ENCODE measurements at regions not wholly inside any gene's neighbourhood (a gene's known extent, or its start where the extent isn't known, plus 50 kb on each side); places are given as distances from the start of the nearest gene placed in this dataset.

DNA sequence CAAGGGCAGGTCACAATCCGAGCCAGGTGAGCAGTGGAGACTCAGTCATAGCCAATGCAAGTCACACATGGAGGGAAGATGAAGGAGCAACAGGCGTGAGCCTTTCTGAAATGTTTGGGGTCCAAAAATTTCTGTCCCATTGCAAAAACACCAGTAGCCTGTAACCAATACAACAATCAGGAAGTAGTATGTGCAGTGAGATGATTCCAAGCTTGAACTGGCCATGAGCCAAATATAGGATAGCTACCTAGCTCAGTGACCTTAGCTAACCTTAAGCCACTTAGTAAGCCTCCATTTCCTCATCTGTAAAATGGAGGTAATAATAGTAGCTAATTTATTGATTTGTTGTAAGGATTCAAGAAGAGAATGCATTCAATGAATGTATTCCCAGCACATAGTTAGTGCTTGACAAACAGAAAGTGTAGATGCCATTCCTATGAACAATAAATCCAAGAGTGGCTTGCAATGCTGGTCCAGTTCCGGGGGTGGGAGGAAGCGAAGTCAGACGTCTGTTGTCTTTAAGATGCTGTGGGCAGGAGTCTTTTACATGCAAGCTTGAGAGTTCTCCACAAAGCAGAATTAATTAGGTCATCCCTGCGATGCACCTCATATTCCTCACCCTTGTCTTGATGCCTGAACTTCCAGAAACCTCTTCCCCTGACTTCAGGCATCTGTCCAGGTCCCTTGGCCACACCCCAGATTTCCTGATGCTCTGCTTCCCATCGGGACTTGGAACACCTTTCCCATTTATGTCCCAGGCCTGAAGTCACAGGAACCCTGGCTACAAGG lies 195.7 kb upstream of the UBL3 start:
- TF ChIP-seq, protein P1, sequence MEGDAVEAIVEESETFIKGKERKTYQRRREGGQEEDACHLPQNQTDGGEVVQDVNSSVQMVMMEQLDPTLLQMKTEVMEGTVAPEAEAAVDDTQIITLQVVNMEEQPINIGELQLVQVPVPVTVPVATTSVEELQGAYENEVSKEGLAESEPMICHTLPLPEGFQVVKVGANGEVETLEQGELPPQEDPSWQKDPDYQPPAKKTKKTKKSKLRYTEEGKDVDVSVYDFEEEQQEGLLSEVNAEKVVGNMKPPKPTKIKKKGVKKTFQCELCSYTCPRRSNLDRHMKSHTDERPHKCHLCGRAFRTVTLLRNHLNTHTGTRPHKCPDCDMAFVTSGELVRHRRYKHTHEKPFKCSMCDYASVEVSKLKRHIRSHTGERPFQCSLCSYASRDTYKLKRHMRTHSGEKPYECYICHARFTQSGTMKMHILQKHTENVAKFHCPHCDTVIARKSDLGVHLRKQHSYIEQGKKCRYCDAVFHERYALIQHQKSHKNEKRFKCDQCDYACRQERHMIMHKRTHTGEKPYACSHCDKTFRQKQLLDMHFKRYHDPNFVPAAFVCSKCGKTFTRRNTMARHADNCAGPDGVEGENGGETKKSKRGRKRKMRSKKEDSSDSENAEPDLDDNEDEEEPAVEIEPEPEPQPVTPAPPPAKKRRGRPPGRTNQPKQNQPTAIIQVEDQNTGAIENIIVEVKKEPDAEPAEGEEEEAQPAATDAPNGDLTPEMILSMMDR (conservative IDR thresholded peaks at IDR 0.05 in 1 of 2, IDR thresholded peaks at IDR 0.05 in 1 of 2; ENCODE audit: low read depth in 1 of 2, low read length in 2 of 2) = no peak
- TF ChIP-seq EZH2 (IDR thresholded peaks at IDR 0.05; ENCODE audit: low read length, missing control alignments) = no peak

Data from fibroblast of lung (primary cell).